Fibroblast of lung (primary cell): ENCODE measurements at regions not wholly inside any gene's neighbourhood (a gene's known extent, or its start where the extent isn't known, plus 50 kb on each side); places are given as distances from the start of the nearest gene placed in this dataset.

ENCODE experiments used
- CTCF ChIP-seq, 2 donors: IDR thresholded peaks in 1 of 2; conservative IDR thresholded peaks in 1 of 2; 1 replicate in 1 of 2; 2 replicates in 1 of 2; pipeline ENCODE4 v1.5.1; 2011 to 2012; ENCODE audit warnings: low read length in 2 of 2, control low read depth in 1 of 2, inconsistent platforms in 1 of 2, low read depth in 1 of 2, mild to moderate bottlenecking in 1 of 2
- EZH2 ChIP-seq: IDR thresholded peaks from 2 replicates; pipeline ENCODE4 v1.5.1; 2012; ENCODE audit warnings: low read length, control low read depth, mild to moderate bottlenecking; ENCODE audit errors: missing control alignments

GRCh38 chr5:142210864-142211412 is 102.4 kb downstream of the NDFIP1 start:
- no peak for TF ChIP-seq CTCF (conservative IDR thresholded peaks at IDR 0.05 in 1 of 2, IDR thresholded peaks at IDR 0.05 in 1 of 2; ENCODE audit: low read depth in 1 of 2, low read length in 2 of 2)
- TF ChIP-seq EZH2: no peak
